ENCODE measurements at regions not wholly inside any gene's neighbourhood (a gene's known extent, or its start where the extent isn't known, plus 50 kb on each side); places are given as distances from the start of the nearest gene placed in this dataset.
A peak's percentile ranks its signal among the peaks of the same experiment; 100 is the strongest.

DNA sequence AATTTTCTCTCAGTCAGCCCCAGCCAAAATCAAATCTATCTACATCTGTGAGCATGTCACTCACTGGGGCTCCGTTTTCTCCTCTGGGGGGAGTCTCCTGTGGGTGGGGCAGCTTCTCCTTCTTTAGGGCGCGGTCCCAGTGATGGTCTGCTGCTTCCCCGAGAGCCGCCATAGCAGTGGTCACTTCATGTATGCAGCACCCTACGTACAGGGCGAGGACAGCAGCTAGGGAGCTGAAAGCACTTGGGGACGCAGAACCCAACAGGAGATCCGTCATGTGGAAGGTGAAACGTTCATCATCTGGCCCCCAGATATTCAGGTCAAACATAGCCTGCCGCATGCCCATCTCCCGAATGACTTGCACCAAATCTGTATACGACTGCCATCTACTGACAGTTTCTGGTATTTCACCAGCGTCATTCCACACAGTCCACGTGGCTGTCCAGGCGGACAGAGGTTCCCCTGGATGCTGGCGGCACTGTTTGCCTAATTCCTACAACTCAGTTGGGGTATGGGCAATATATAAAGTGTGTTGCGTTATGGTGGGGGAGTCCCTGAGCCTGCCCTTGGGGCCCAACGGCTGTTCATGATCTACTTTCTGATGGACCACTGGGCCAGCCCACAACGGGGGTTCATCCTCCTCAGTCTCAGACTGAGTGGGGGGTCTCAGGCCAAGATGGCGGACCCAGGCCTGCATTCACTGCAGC, 795.0 kb downstream of the EFNA5 start:
- no peak for TF ChIP-seq Cebpa-rat (IDR thresholded peaks at IDR 0.05)
- Histone ChIP-seq H3K4me1 (no peaks in the 10 kb centered on the region), H3K27me3 (no peaks in the 10 kb centered on the region), H3K4me3 (no peak overlapping the region), H3K36me3 (no peaks in the 10 kb centered on the region), H3K9ac (no peak overlapping the region), H3K4me2 (no peak overlapping the region), H3K9me3 (replicated peaks in 1 of 11) (peaks cover 18 to 35% (median 30%) of the 10 kb centered on the region in 11 experiments), H4K20me1 (no peaks in the 10 kb centered on the region), H3K27ac (no peak overlapping the region)

DNA sequence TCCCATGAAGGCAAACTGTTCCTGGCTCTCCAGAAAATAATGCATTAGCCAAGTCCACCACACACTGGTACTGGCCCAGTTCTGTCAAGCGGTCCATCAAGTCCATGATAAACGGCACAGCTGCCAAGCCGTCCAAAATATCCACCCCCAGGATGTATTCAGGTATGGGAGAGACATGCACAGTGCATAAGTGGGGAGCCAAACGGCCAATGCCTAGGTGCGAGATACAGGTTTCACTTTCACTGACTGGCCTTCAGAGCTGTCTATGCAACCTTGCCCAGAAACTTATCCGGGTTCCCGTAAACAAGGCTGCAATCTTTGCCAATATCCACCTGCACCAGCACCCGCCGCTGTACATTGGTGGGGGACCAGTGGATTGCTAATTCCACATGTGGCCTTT, 795.8 kb downstream of the EFNA5 start:
- no peaks in the 10 kb centered on the region for H3K27me3 ChIP-seq
- peaks cover 18 to 35% (median 30%) of the 10 kb centered on the region in 11 experiments for H3K9me3 ChIP-seq (replicated peaks in 1 of 11)
- no peaks in the 10 kb centered on the region for H3K36me3 ChIP-seq
- no peaks in the 10 kb centered on the region for H3K4me1 ChIP-seq
- no peak for TF ChIP-seq Cebpa-rat (IDR thresholded peaks at IDR 0.05)
- H3K4me2 ChIP-seq = no peak overlapping the region
- H3K9ac ChIP-seq = no peak overlapping the region
- H3K4me3 ChIP-seq = no peak overlapping the region
- no peak overlapping the region for H3K27ac ChIP-seq
- H4K20me1 ChIP-seq = no peaks in the 10 kb centered on the region

DNA sequence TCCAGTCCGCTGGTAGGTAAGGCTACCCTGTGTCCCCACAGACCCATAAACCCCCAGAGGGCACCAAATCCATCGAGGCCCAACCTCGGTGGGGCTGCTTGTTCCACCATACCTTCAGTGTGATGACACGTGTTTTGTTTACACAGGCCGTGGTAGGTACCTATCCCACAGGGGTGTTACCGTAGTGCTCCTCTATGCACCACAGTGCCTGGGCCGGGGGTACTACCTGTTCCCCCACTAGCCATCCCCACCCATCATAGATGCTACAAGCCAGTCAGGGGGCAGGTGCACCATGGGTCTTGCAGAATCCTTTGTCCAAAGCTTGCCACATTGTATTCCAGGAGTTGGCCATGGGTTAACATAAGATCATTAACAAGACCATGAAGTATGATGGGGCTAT, 796.2 kb downstream of the EFNA5 start:
- Histone ChIP-seq H3K9me3 (replicated peaks in 1 of 11) (peaks cover 18 to 35% (median 30%) of the 10 kb centered on the region in 11 experiments), H3K4me3 (no peak overlapping the region), H3K4me1 (no peaks in the 10 kb centered on the region), H4K20me1 (no peaks in the 10 kb centered on the region), H3K27me3 (no peaks in the 10 kb centered on the region), H3K9ac (no peak overlapping the region), H3K4me2 (no peak overlapping the region), H3K36me3 (no peaks in the 10 kb centered on the region), H3K27ac (no peak overlapping the region)
- TF ChIP-seq Cebpa-rat (IDR thresholded peaks at IDR 0.05) = no peak

DNA sequence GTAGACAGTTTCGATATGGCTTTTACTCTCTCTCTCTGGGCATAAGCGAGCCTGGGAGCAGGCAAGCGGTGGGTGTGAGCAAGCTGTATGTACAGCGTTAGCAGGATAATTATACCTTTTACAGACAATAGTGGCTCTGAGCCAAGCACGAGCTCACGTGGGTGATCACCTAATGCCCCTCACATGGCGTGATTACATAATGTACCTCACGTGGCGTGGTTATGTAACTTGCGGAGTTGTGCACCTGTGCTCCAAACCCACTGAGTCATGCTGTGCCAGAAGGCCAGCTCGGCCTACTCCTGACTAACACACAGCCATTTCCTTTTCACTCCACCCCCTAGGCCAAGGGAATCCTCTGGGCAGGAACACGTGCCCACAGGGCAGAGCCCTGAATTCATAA, 797.2 kb downstream of the EFNA5 start:
- Histone ChIP-seq H3K36me3 (no peaks in the 10 kb centered on the region), H3K27ac (no peak overlapping the region), H3K4me1 (no peaks in the 10 kb centered on the region), H3K4me2 (no peak overlapping the region), H3K9me3 (replicated peaks in 1 of 11) (peaks cover 18 to 35% (median 30%) of the 10 kb centered on the region in 11 experiments), H3K9ac (no peak overlapping the region), H3K4me3 (no peak overlapping the region), H3K27me3 (no peaks in the 10 kb centered on the region), H4K20me1 (no peaks in the 10 kb centered on the region)
- no peak for TF ChIP-seq Cebpa-rat (IDR thresholded peaks at IDR 0.05)

DNA sequence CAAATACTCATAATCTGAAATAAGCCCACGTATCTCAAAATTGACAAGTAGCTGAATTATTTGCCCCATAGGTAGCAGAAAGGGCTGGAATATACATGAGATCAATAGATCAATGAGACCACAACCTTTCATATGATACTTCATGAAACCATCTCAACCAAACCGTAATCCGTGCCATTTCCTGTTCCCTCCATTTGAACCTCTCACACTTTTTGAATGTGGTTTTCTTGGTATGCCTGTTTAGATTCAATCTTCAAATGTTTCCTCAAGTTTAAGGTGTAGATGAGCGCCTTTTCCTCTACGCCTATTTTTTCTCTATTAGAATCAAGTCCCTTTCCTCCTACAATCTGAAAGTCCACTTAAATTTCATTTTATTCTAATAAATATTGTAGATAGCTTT, 805.5 kb downstream of the EFNA5 start:
- H3K4me2 ChIP-seq = no peak overlapping the region
- H3K27me3 ChIP-seq = no peaks in the 10 kb centered on the region
- peaks cover 0 to 4% (median 0%) of the 10 kb centered on the region in 10 experiments; a peak in 1 of 20 replicates for H3K4me1 ChIP-seq
- H3K27ac ChIP-seq = no peak overlapping the region
- H3K36me3 ChIP-seq = no peaks in the 10 kb centered on the region
- no peak overlapping the region for H3K4me3 ChIP-seq
- H3K9ac ChIP-seq = no peak overlapping the region
- no peaks in the 10 kb centered on the region for H4K20me1 ChIP-seq
- H3K9me3 ChIP-seq (replicated peaks in 1 of 11) = no peaks in the 10 kb centered on the region
- TF ChIP-seq Cebpa-rat (IDR thresholded peaks at IDR 0.05) = no peak

DNA sequence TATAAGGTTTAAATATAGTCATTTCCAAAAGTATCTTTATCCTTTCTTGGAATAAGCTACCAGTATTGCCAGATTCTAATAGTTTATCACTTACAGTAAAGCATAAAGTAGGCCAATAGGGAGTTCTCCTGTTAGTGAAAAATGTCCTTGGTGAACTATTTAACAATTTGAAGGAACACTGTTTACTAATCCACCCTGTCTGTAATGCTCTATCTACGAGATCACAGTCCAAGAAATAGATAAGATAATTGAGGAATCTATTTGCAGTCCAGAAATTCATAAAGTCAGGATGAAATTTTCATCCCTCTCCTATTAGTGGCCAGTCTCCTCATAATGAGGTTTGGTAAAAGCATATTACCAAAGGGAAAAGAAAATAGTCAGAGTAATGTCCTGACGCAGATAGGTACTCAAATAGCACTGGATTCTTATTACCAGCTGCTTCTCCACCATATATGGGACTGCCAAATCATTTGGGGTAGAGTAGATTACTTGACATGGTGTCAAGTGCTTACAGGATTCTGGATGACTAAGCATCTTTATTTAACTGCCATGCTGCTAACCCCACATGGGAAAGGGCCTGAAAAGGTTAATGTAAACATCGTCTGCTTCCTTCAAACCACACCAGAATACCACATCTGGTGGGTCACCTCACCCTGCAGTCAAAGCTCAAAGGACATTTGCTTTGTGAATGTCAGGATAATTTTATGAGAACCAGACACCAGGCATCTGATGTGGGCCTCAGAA, 808.1 kb downstream of the EFNA5 start:
- H3K9me3 ChIP-seq (replicated peaks in 1 of 11) = no peaks in the 10 kb centered on the region
- H3K27me3 ChIP-seq = no peaks in the 10 kb centered on the region
- 0 out of 22 replicates have a peak overlapping the region, but pooled peaks of 2 of the 11 experiments have one; percentile 10 to 15 for H3K4me2 ChIP-seq
- H3K9ac ChIP-seq = no peak overlapping the region
- H3K4me3 ChIP-seq = no peak overlapping the region
- no peak overlapping the region for H3K27ac ChIP-seq
- no peaks in the 10 kb centered on the region for H3K36me3 ChIP-seq
- H4K20me1 ChIP-seq = no peaks in the 10 kb centered on the region
- TF ChIP-seq Cebpa-rat (IDR thresholded peaks at IDR 0.05) = no peak
- H3K4me1 ChIP-seq = peaks cover 0 to 4% (median 0%) of the 10 kb centered on the region in 10 experiments; a peak in 1 of 20 replicates

DNA sequence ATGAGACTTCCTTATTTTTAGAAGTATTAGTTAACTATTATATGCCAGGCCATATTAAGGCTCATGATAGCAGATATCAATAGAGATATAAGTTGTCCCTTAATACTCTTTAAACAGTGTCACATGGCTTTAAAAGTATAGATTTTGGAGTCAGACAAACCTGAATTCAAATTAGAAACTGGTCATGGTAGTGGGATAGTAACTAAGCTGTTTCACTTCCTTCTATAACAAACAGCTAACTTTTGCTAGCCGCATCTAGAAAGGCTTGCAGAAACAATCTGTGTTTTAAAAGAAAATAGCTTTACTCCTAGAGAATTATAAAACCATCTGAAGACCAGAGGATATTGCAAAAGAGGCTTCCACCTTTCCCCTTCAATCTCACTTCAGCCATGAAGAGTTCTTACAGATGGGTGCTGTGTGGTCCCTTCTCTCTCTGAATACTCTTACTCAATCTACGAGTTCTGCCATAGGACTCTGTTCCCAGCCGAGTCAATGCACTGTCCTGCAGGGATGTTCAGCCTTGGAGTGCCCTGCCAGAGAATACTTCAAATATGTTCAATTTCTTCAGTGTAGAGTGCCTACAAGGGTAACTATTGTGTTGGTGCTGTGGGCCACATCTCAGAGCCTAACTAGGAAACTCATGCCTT, 810.2 kb downstream of the EFNA5 start:
- no peak overlapping the region for H3K4me2 ChIP-seq
- no peak for TF ChIP-seq Cebpa-rat (IDR thresholded peaks at IDR 0.05)

DNA sequence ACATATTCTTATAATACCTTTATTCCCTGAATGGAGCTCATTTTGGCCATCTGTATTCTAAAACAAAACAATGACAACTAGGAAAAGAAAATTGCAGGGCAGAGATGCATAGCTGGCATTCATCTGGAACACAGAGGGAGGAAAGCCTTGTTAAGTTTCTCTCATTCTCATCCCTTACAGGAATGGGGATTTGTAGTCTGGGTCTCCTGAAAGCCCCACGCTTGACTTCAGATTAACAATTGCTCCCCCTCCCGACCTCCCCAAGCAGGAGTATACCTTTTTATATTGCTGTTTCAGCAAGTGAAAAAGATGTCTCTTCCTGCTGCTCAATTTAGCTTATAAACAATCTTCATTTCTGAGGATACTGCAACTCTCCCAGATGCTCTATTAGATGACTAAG, 812.1 kb downstream of the EFNA5 start:
- no peak overlapping the region for H3K4me3 ChIP-seq
- peaks cover 0 to 4% (median 0%) of the 10 kb centered on the region in 10 experiments; a peak in 1 of 20 replicates for H3K4me1 ChIP-seq
- H3K27me3 ChIP-seq = no peaks in the 10 kb centered on the region
- H3K4me2 ChIP-seq = no peak overlapping the region
- no peaks in the 10 kb centered on the region for H4K20me1 ChIP-seq
- no peaks in the 10 kb centered on the region for H3K36me3 ChIP-seq
- TF ChIP-seq Cebpa-rat (IDR thresholded peaks at IDR 0.05) = no peak
- no peak overlapping the region for H3K27ac ChIP-seq
- H3K9me3 ChIP-seq (replicated peaks in 1 of 11) = peaks cover 0 to 6% (median 0%) of the 10 kb centered on the region in 11 experiments; a peak in 3 of 22 replicates
- H3K9ac ChIP-seq = no peak overlapping the region

More for the DNA sequence above, 810.2 kb downstream of the EFNA5 start:
- Histone ChIP-seq H3K27me3 (no peaks in the 10 kb centered on the region), H4K20me1 (no peaks in the 10 kb centered on the region), H3K4me3 (no peak overlapping the region), H3K9me3 (replicated peaks in 1 of 11) (peaks cover 0 to 3% (median 0%) of the 10 kb centered on the region in 11 experiments; a peak in 1 of 22 replicates), H3K9ac (no peak overlapping the region), H3K36me3 (no peaks in the 10 kb centered on the region), H3K4me1 (peaks cover 0 to 4% (median 0%) of the 10 kb centered on the region in 10 experiments; a peak in 1 of 20 replicates), H3K27ac (no peak overlapping the region)

DNA sequence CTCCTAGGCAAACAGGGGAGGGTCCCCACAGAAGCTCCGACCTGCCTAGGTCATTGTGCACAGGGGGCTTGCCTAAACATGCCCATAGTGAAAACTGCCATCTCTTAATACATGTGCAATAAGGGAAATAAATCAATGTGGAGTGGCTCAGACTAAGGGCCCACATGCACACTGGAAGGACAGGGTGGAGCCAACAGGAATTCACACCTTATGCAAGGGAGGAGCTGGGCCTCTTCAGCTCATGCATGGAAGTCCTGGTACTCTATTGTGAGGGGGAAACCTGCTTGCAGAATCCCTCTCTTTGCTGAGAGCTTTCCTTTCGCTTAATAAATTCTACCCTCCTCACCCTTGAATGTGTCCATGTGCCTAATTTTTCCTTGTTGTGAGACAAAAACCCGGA, 815.8 kb downstream of the EFNA5 start:
- Histone ChIP-seq H4K20me1 (no peaks in the 10 kb centered on the region), H3K9me3 (replicated peaks in 1 of 11) (peaks cover 0 to 6% (median 0%) of the 10 kb centered on the region in 11 experiments; a peak in 3 of 22 replicates), H3K36me3 (no peaks in the 10 kb centered on the region), H3K4me2 (no peak overlapping the region), H3K4me3 (no peak overlapping the region), H3K4me1 (no peaks in the 10 kb centered on the region), H3K27me3 (no peaks in the 10 kb centered on the region), H3K9ac (no peak overlapping the region), H3K27ac (no peak overlapping the region)
- no peak for TF ChIP-seq Cebpa-rat (IDR thresholded peaks at IDR 0.05)
